ENCODE measurements at regions not wholly inside any gene's neighbourhood (a gene's known extent, or its start where the extent isn't known, plus 50 kb on each side); places are given as distances from the start of the nearest gene placed in this dataset.

- Histone ChIP-seq H3K36me3 (ENCODE audit: low read depth, missing control alignments) (no peaks in the 10 kb centered on the region), H3K9me3 (no peaks in the 10 kb centered on the region), H3K27ac (no peak overlapping the region), H3K4me3 (no peak overlapping the region), H3K4me1 (no peaks in the 10 kb centered on the region), H3K27me3 (no peaks in the 10 kb centered on the region)
- DNase-seq = no peak
- intact Hi-C loops (cut with DNase I; ENCODE audit: low total_unique reads) = no loop called here
- 89 to 91% methylated on average over 3 of the region's 3 CpGs for WGBS, 2 donors
- no peak for TF ChIP-seq POLR2A (IDR thresholded peaks at IDR 0.05)
- no peak for TF ChIP-seq CTCF (IDR thresholded peaks at IDR 0.05)
Observed at GRCh38 chr4:71206763-71207162, 132.1 kb upstream of the SLC4A4 start.

- no peaks in the 10 kb centered on the region for H3K4me1 ChIP-seq
- no peaks in the 10 kb centered on the region for H3K27me3 ChIP-seq
- no peak overlapping the region for H3K27ac ChIP-seq
- no peak for DNase-seq
- H3K4me3 ChIP-seq = no peak overlapping the region
- H3K36me3 ChIP-seq (ENCODE audit: low read depth, missing control alignments) = no peaks in the 10 kb centered on the region
- intact Hi-C loops (cut with DNase I; ENCODE audit: low total_unique reads) = no loop called here
- TF ChIP-seq CTCF (IDR thresholded peaks at IDR 0.05) (no peak), POLR2A (IDR thresholded peaks at IDR 0.05) (no peak)
- no peaks in the 10 kb centered on the region for H3K9me3 ChIP-seq
Observed at GRCh38 chr4:71209161-71209560, 129.7 kb upstream of the SLC4A4 start.

GRCh38 chr4:71210823-71211222 lies 128.0 kb upstream of the SLC4A4 start:
- TF ChIP-seq CTCF (IDR thresholded peaks at IDR 0.05) (no peak), POLR2A (IDR thresholded peaks at IDR 0.05) (no peak)
- Histone ChIP-seq H3K27me3 (no peaks in the 10 kb centered on the region), H3K4me3 (no peak overlapping the region), H3K4me1 (no peaks in the 10 kb centered on the region), H3K27ac (no peak overlapping the region), H3K9me3 (no peaks in the 10 kb centered on the region), H3K36me3 (ENCODE audit: low read depth, missing control alignments) (no peaks in the 10 kb centered on the region)
- WGBS, 2 donors = 58 to 69% methylated on average over 3 of the region's 3 CpGs
- intact Hi-C loops (cut with DNase I; ENCODE audit: low total_unique reads) = no loop called here
- DNase-seq = no peak

GRCh38 chr4:71211748-71212147 lies 127.1 kb upstream of the SLC4A4 start:
- no peaks in the 10 kb centered on the region for H3K36me3 ChIP-seq (ENCODE audit: low read depth, missing control alignments)
- no peaks in the 10 kb centered on the region for H3K27me3 ChIP-seq
- WGBS, 2 donors = 74 to 79% methylated on average over 3 of the region's 3 CpGs
- TF ChIP-seq POLR2A (IDR thresholded peaks at IDR 0.05) = no peak
- no peak for TF ChIP-seq CTCF (IDR thresholded peaks at IDR 0.05)
- H3K4me3 ChIP-seq = no peak overlapping the region
- H3K27ac ChIP-seq = no peak overlapping the region
- DNase-seq = no peak
- no peaks in the 10 kb centered on the region for H3K4me1 ChIP-seq
- intact Hi-C loops (cut with DNase I; ENCODE audit: low total_unique reads) = no loop called here
- H3K9me3 ChIP-seq = no peaks in the 10 kb centered on the region

- Histone ChIP-seq H3K27me3 (no peaks in the 10 kb centered on the region), H3K4me3 (no peak overlapping the region), H3K36me3 (ENCODE audit: low read depth, missing control alignments) (no peaks in the 10 kb centered on the region), H3K9me3 (no peaks in the 10 kb centered on the region), H3K4me1 (no peaks in the 10 kb centered on the region), H3K27ac (no peak overlapping the region)
- intact Hi-C loops (cut with DNase I; ENCODE audit: low total_unique reads) = no loop called here
- no peak for DNase-seq
- no peak for TF ChIP-seq CTCF (IDR thresholded peaks at IDR 0.05)
- TF ChIP-seq POLR2A (IDR thresholded peaks at IDR 0.05) = no peak
- 77 to 89% methylated on average over 1 of the region's 1 CpG for WGBS, 2 donors
Observed at GRCh38 chr4:71212216-71212615, 126.6 kb upstream of the SLC4A4 start.
